Kidney epithelial cell (primary cell): ENCODE measurements at regions not wholly inside any gene's neighbourhood (a gene's known extent, or its start where the extent isn't known, plus 50 kb on each side); places are given as distances from the start of the nearest gene placed in this dataset.

Experiments
- DNase-seq: peaks from one replicate; pipeline ENCODE4 v3.0.0-alpha.2; 2010; ENCODE audit warnings: low read depth
- H3K27me3 ChIP-seq: 2 replicates; pipeline ENCODE4 v1.6.0; 2011; ENCODE audit warnings: low read length; ENCODE audit not compliant: control insufficient read depth, insufficient read depth
- H3K36me3 ChIP-seq: 2 replicates; pipeline ENCODE4 v1.5.1; 2011; ENCODE audit warnings: low read length; ENCODE audit not compliant: control insufficient read depth, insufficient read depth
- H3K4me3 ChIP-seq: 2 replicates; pipeline ENCODE4 v1.5.1; 2011; ENCODE audit warnings: low read depth, mild to moderate bottlenecking, control low read depth, low read length
- CTCF ChIP-seq: IDR thresholded peaks from 2 replicates; pipeline ENCODE4 v1.5.1; 2011; ENCODE audit warnings: mild to moderate bottlenecking, moderate library complexity, low read length, control low read depth, inconsistent platforms; ENCODE audit not compliant: insufficient read depth, poor library complexity, severe bottlenecking

GRCh38 chr14:98237939-98238338 is 1034.1 kb downstream of the BCL11B start:
- no peaks in the 10 kb centered on the region for H3K27me3 ChIP-seq
- H3K36me3 ChIP-seq = no peaks in the 10 kb centered on the region
- no peak overlapping the region for H3K4me3 ChIP-seq
- no peak for TF ChIP-seq CTCF
- no peak for DNase-seq

- no peaks in the 10 kb centered on the region for H3K36me3 ChIP-seq
- H3K27me3 ChIP-seq = no peaks in the 10 kb centered on the region
- no peak for DNase-seq
- TF ChIP-seq CTCF = no peak
- no peak overlapping the region for H3K4me3 ChIP-seq
Measured at GRCh38 chr14:98240376-98240775, 1031.6 kb downstream of the BCL11B start.

DNA sequence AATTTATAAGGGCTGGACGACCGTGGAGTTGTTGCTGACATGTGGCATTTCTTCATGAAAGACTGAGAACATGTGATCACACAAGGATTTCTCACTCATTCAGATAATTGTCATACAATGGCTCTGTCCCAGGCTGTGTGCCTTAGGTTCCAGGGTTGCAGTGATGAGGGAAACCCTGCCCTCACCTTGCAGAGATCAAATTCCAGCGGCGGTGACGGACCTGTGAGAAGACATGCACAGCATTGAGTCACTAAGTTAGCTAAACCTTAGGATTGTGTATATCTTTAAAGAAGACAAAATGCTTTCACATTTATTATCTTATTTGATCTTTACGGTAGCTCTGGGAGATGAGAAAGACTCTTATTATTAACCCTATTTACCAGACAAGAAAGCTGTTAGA is 1029.1 kb downstream of the BCL11B start:
- no peak for TF ChIP-seq CTCF
- no peaks in the 10 kb centered on the region for H3K27me3 ChIP-seq
- no peak for DNase-seq
- H3K4me3 ChIP-seq = no peak overlapping the region
- H3K36me3 ChIP-seq = no peaks in the 10 kb centered on the region

DNA sequence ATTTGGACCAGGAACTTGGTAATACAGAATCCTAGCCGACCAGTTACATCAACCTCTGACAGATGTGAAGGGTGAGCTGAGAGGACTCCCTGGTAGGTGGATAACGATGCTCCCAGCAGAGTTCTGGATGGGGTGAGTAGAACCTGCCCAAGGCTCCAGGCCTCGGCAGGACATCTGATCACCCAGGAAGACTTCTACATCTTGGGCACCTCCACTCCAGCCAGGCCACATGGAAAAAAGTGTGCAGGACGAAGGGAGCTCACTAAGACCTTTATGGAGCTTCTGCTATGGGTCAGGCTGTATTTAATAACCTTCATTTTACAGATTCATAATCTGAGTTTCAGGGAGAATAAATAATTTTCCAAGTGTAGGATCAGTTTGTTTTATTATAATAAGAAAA is 1028.7 kb downstream of the BCL11B start:
- H3K4me3 ChIP-seq = no peak overlapping the region
- H3K36me3 ChIP-seq = no peaks in the 10 kb centered on the region
- DNase-seq = no peak
- TF ChIP-seq CTCF = no peak
- no peaks in the 10 kb centered on the region for H3K27me3 ChIP-seq

DNA sequence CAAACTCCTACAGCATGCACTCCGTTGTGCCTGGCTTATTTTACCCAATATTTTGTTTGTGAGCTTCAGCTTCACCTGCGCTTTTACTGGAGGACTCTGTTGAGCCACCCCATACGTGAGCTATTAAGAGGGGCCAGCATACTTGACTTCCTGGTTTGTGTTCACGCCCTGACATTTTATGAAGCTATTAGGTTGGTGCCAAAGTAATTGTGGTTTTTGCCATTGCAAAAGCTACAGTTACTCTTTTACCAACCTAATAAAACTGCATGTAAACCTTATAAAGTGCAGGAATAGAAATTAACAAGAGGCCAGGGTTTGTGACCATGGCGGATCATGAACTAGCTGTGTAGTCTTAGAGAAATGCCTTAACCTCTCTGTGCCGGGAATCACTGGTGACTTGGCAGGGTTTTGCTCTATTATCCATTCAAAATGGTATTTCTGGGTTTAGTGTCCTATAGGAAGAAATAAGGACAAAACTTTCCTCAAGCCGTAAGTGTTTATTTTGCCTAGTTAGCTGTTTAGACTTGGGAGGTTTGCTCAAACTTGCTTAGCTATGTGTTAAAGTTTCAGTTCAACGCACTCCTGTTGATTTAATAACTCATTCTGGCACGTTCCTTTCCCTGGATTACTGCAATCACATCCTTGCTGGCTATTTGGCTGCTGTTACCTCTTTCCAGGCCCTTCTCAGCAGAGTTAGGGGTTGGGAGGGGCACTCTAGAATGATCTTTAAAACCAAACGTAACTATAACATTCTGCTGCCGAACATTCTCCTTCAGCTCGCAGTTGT is 1027.6 kb downstream of the BCL11B start:
- Histone ChIP-seq H3K27me3 (no peaks in the 10 kb centered on the region), H3K36me3 (no peaks in the 10 kb centered on the region), H3K4me3 (no peak overlapping the region)
- DNase-seq = no peak
- TF ChIP-seq CTCF = no peak
